Right forelimb (tissue), 1 donor: ENCODE measurements at regions not wholly inside any gene's neighbourhood (a gene's known extent, or its start where the extent isn't known, plus 50 kb on each side); places are given as distances from the start of the nearest gene placed in this dataset.

ENCODE experiments used
- DNase-seq: peaks from one replicate; pipeline ENCODE4 v3.0.0-alpha.2; 2018

- no peak for DNase-seq
Measured at GRCh38 chr7:131090188-131090587, 237.5 kb upstream of the MKLN1 start.

GRCh38 chr7:131090886-131091692, 236.6 kb upstream of the MKLN1 start:
- no peak for DNase-seq

GRCh38 chr7:131094685-131095084, 233.0 kb upstream of the MKLN1 start:
- no peak for DNase-seq

- no peak for DNase-seq
Measured at GRCh38 chr7:131095346-131095745, 232.3 kb upstream of the MKLN1 start.

GRCh38 chr7:131096267-131096927, 231.3 kb upstream of the MKLN1 start:
- no peak for DNase-seq

- DNase-seq = no peak
Measured at GRCh38 chr7:131097662-131098376, 229.9 kb upstream of the MKLN1 start.

GRCh38 chr7:131098527-131098926, 229.1 kb upstream of the MKLN1 start:
- no peak for DNase-seq

GRCh38 chr7:131100357-131101054, 227.2 kb upstream of the MKLN1 start:
- DNase-seq = no peak

- DNase-seq = no peak
Measured at GRCh38 chr7:131103997-131104396, 223.7 kb upstream of the MKLN1 start.

GRCh38 chr7:131104596-131105293, 222.9 kb upstream of the MKLN1 start:
- DNase-seq = no peak

- DNase-seq = peak; percentile 55
Measured at GRCh38 chr7:131105294-131105798, 222.3 kb upstream of the MKLN1 start.

GRCh38 chr7:131105799-131106680, 221.6 kb upstream of the MKLN1 start:
- DNase-seq = peak; percentile 59

- DNase-seq = peak; percentile 48
Measured at GRCh38 chr7:131106681-131107336, 220.9 kb upstream of the MKLN1 start.

- DNase-seq = peak; percentile 70
Measured at GRCh38 chr7:131107337-131108211, 220.1 kb upstream of the MKLN1 start.

GRCh38 chr7:131108212-131108940, 219.3 kb upstream of the MKLN1 start:
- no peak for DNase-seq

GRCh38 chr7:131109011-131109758, 218.5 kb upstream of the MKLN1 start:
- DNase-seq = no peak

GRCh38 chr7:131109759-131110296, 217.8 kb upstream of the MKLN1 start:
- peak; percentile 72 for DNase-seq
